ENCODE measurements at regions not wholly inside any gene's neighbourhood (a gene's known extent, or its start where the extent isn't known, plus 50 kb on each side); places are given as distances from the start of the nearest gene placed in this dataset.
A peak's percentile ranks its signal among the peaks of the same experiment; 100 is the strongest.

GRCh38 chr1:37130221-37130948 lies 96.1 kb upstream of the GRIK3 start:
- no peak for DNase-seq

- no peak for DNase-seq
Observed at GRCh38 chr1:37131281-37131680, 97.0 kb upstream of the GRIK3 start.

GRCh38 chr1:37133276-37134145 lies 99.2 kb upstream of the GRIK3 start:
- no peak for DNase-seq

- DNase-seq, result no peak
Observed at GRCh38 chr1:37134599-37134998, 100.3 kb upstream of the GRIK3 start.

- no peak for DNase-seq
Observed at GRCh38 chr1:37135032-37135431, 100.7 kb upstream of the GRIK3 start.

GRCh38 chr1:37137014-37137413 lies 102.7 kb upstream of the GRIK3 start:
- DNase-seq, result no peak

- DNase-seq, result no peak
Observed at GRCh38 chr1:37137601-37138000, 103.3 kb upstream of the GRIK3 start.

- no peak for DNase-seq
Observed at GRCh38 chr1:37143800-37144199, 109.5 kb upstream of the GRIK3 start.

GRCh38 chr1:37146071-37146470 lies 111.8 kb upstream of the GRIK3 start:
- no peak for DNase-seq

- DNase-seq, result no peak
Observed at GRCh38 chr1:37147392-37147831, 113.1 kb upstream of the GRIK3 start.

- no peak for DNase-seq
Observed at GRCh38 chr1:37147906-37148305, 113.6 kb upstream of the GRIK3 start.

- no peak for DNase-seq
Observed at GRCh38 chr1:37148663-37149062, 114.3 kb upstream of the GRIK3 start.

- no peak for DNase-seq
Observed at GRCh38 chr1:37149296-37149695, 115.0 kb upstream of the GRIK3 start.

- DNase-seq, result no peak
Observed at GRCh38 chr1:37150986-37151385, 116.7 kb upstream of the GRIK3 start.

GRCh38 chr1:37151789-37152188 lies 117.5 kb upstream of the GRIK3 start:
- no peak for DNase-seq

GRCh38 chr1:37152491-37152890 lies 118.2 kb upstream of the GRIK3 start:
- DNase-seq, result no peak

- DNase-seq, result no peak
Observed at GRCh38 chr1:37153116-37154100, 119.1 kb upstream of the GRIK3 start.

GRCh38 chr1:37156646-37157045 lies 122.3 kb upstream of the GRIK3 start:
- DNase-seq, result no peak

- DNase-seq, result no peak
Observed at GRCh38 chr1:37157634-37158033, 123.3 kb upstream of the GRIK3 start.

- no peak for DNase-seq
Observed at GRCh38 chr1:37158113-37158749, 123.9 kb upstream of the GRIK3 start.

- peak; percentile 14 for DNase-seq
Observed at GRCh38 chr1:37159102-37159501, 124.8 kb upstream of the GRIK3 start.

GRCh38 chr1:37161171-37161570 lies 126.9 kb upstream of the GRIK3 start:
- no peak for DNase-seq
